ENCODE measurements at regions not wholly inside any gene's neighbourhood (a gene's known extent, or its start where the extent isn't known, plus 50 kb on each side); places are given as distances from the start of the nearest gene placed in this dataset.

- Histone ChIP-seq H3K4me1 (ENCODE audit: control insufficient read depth, insufficient read depth, low read length) (no peaks in the 10 kb centered on the region), H3K9me3 (ENCODE audit: control insufficient read depth, insufficient read depth, low read length) (no peaks in the 10 kb centered on the region), H3K4me3 (ENCODE audit: low read length) (no peak overlapping the region), H3K36me3 (ENCODE audit: control insufficient read depth, insufficient read depth, low read length) (no peaks in the 10 kb centered on the region), H3K27ac (ENCODE audit: low read length) (no peak overlapping the region), H3K27me3 (ENCODE audit: control insufficient read depth, insufficient read depth, low read length) (no peaks in the 10 kb centered on the region)
- intact Hi-C loops (cut with micrococcal nuclease), result no loop called here
- no peaks in the 10 kb centered on the region for H3K36me3 Mint-ChIP-seq
- no peak overlapping the region for H3K4me3 Mint-ChIP-seq
- 95% methylated on average over 6 of the region's 9 CpGs for WGBS (ENCODE audit: insufficient coverage)
- no peaks in the 10 kb centered on the region for H3K27me3 Mint-ChIP-seq (ENCODE audit: low read depth in 2 of 2)
- no peak for TF ChIP-seq CTCF (IDR thresholded peaks at IDR 0.05)
- H3K9me3 Mint-ChIP-seq, result no peaks in the 10 kb centered on the region
- H3K4me1 Mint-ChIP-seq, result peaks cover 5 to 6% of the 10 kb centered on the region in 2 donors
- no peak overlapping the region for H3K27ac Mint-ChIP-seq
- ATAC-seq, result no peak
- no peak for DNase-seq
Observed at GRCh38 chr5:125057912-125058826, 311.7 kb upstream of the ZNF608 start.

- no peak for TF ChIP-seq CTCF (IDR thresholded peaks at IDR 0.05)
Observed at GRCh38 chr5:125059255-125060002, 313.0 kb upstream of the ZNF608 start.

GRCh38 chr5:125061726-125062125 lies 315.3 kb upstream of the ZNF608 start:
- H3K27me3 Mint-ChIP-seq (ENCODE audit: low read depth in 2 of 2), result no peaks in the 10 kb centered on the region
- WGBS (ENCODE audit: insufficient coverage), result 90% methylated on average over 2 of the region's 2 CpGs
- ATAC-seq (no peak), DNase-seq (no peak)
- no peaks in the 10 kb centered on the region for H3K36me3 ChIP-seq (ENCODE audit: control insufficient read depth, insufficient read depth, low read length)
- intact Hi-C loops (cut with micrococcal nuclease), result no loop called here
- no peaks in the 10 kb centered on the region for H3K9me3 Mint-ChIP-seq
- H3K27me3 ChIP-seq (ENCODE audit: control insufficient read depth, insufficient read depth, low read length), result no peaks in the 10 kb centered on the region
- no peak overlapping the region for H3K27ac ChIP-seq (ENCODE audit: low read length)
- no peaks in the 10 kb centered on the region for H3K4me1 ChIP-seq (ENCODE audit: control insufficient read depth, insufficient read depth, low read length)
- H3K9me3 ChIP-seq (ENCODE audit: control insufficient read depth, insufficient read depth, low read length), result no peaks in the 10 kb centered on the region
- H3K36me3 Mint-ChIP-seq, result no peaks in the 10 kb centered on the region
- H3K4me3 Mint-ChIP-seq, result no peak overlapping the region
- H3K4me1 Mint-ChIP-seq, result no peaks in the 10 kb centered on the region
- no peak overlapping the region for H3K27ac Mint-ChIP-seq
- TF ChIP-seq CTCF (IDR thresholded peaks at IDR 0.05), result no peak
- no peak overlapping the region for H3K4me3 ChIP-seq (ENCODE audit: low read length)

More at GRCh38 chr5:125059255-125060002, 313.0 kb upstream of the ZNF608 start:
- DNase-seq, result no peak
- H3K27me3 Mint-ChIP-seq (ENCODE audit: low read depth in 2 of 2), result no peaks in the 10 kb centered on the region
- H3K4me1 Mint-ChIP-seq, result peaks cover 5 to 6% of the 10 kb centered on the region in 2 donors
- H3K27ac ChIP-seq (ENCODE audit: low read length), result no peak overlapping the region
- no peak overlapping the region for H3K4me3 ChIP-seq (ENCODE audit: low read length)
- no peak for ATAC-seq
- H3K9me3 ChIP-seq (ENCODE audit: control insufficient read depth, insufficient read depth, low read length), result no peaks in the 10 kb centered on the region
- no peaks in the 10 kb centered on the region for H3K36me3 Mint-ChIP-seq
- H3K4me1 ChIP-seq (ENCODE audit: control insufficient read depth, insufficient read depth, low read length), result no peaks in the 10 kb centered on the region
- intact Hi-C loops (cut with micrococcal nuclease), result no loop called here
- H3K36me3 ChIP-seq (ENCODE audit: control insufficient read depth, insufficient read depth, low read length), result no peaks in the 10 kb centered on the region
- WGBS (ENCODE audit: insufficient coverage), result 74% methylated on average over 3 of the region's 4 CpGs
- no peaks in the 10 kb centered on the region for H3K27me3 ChIP-seq (ENCODE audit: control insufficient read depth, insufficient read depth, low read length)
- H3K4me3 Mint-ChIP-seq, result no peak overlapping the region
- no peaks in the 10 kb centered on the region for H3K9me3 Mint-ChIP-seq
- H3K27ac Mint-ChIP-seq, result no peak overlapping the region

Measured in natural killer cell (primary cell).